T-helper 9 cell (primary cell): ENCODE measurements at regions not wholly inside any gene's neighbourhood (a gene's known extent, or its start where the extent isn't known, plus 50 kb on each side); places are given as distances from the start of the nearest gene placed in this dataset.

Source experiments
- DNase-seq: peaks from one replicate; pipeline ENCODE4 v3.0.0-alpha.2; 2020

DNA sequence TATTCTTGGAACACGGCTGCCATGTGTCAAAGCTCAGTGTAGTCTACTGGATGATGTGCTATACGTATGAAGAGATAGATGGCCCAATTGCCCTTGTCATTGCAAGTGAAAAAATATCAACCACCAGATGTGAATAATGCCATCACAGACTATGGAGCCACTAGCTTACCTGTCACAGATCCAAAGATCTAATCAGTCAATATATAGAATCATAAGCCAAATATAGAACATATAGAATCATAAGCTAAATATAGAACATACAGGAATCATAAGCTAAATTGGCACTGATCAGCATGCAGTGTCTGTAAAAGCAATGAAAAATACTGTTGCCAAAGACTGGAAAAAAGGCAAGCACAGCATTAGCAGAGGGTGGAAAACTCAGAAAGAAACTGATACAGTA, 1656.9 kb upstream of the RAG2 start:
- DNase-seq: no peak

- DNase-seq: no peak
These were observed 1654.6 kb upstream of the RAG2 start for GRCh38 chr11:38252620-38253019.

- DNase-seq: no peak
These were observed 1648.4 kb upstream of the RAG2 start for GRCh38 chr11:38246451-38246850.

- no peak for DNase-seq
These were observed 1628.6 kb upstream of the RAG2 start for GRCh38 chr11:38226684-38227083.

DNA sequence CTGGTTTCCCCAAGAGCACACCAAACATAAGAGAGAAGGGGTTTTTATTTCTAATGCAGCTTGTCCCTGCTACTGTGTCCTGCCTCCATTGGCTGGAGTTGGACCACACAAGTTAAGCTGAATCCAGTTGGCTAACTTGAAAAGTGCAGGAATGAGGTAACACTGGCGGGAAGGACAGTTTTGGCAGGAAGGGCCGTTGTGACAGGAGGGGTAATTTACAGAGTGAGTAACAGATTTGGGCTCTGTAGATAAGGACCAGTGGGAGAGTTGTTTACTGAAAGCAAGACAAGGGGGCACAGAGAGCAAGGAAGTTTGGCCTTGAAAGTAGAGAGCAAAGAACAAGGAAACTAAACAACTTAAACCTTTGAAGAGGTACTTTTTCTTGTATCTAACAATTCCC, 1623.3 kb upstream of the RAG2 start:
- DNase-seq: no peak

DNA sequence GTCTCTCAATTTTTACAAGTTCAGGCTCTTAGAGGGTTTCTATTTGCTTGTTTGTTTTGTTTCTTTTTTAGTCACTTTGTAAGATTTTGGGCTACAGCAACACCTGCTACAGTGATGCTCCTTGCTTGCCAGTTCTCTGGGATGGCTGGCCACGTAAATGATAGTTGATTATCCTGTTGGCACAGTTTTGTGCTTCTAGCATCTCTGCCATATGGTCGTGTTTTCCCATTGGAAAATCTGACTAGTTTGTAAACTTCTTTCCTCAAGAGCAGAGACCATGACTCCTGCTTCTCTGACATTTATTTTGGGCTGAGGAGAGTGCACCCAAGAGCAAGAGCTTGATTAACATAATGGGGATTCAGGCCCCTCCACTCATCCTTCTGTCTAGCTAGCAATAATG, 1621.6 kb upstream of the RAG2 start:
- no peak for DNase-seq

DNA sequence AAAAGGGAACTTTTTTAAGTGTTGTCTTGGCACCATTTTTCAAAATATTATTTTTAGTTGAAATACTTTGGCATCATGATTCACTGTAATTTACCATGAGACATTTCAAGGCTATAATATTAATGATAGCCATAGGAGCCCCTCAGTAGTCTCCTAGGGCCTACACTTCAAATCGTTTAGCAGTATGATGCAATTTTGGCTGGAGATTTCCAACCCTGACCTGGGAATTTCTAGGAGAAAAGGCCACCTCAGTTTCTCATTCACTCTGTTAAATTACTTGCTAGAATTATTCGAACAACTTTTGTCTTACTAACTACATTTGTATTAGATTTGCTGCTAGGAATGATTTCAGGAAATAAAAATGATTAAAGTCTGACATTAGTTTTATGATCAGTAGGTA, 1610.9 kb upstream of the RAG2 start:
- DNase-seq: no peak

- DNase-seq: no peak
These were observed 1608.6 kb upstream of the RAG2 start for GRCh38 chr11:38206663-38207062.

DNA sequence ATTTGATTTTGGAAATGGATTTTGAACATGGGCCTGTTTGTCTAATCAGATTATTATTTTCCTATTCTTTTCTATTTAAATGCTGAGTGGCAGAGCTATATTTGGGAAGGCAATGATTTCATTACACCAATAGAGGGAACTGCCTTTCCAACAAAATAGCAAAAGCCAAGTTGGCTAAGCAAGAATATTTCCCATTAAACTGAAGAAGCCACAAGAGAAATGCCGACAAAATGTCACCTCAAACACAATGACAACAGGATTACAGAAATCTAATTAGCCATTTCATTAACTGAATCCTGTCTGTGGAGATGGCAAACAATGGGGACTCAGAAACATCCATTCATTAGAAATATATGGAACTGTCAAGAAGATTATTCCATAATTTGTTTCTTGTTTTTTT, 1593.1 kb upstream of the RAG2 start:
- DNase-seq: no peak

- no peak for DNase-seq
These were observed 1584.3 kb upstream of the RAG2 start for GRCh38 chr11:38182126-38182866.

DNA sequence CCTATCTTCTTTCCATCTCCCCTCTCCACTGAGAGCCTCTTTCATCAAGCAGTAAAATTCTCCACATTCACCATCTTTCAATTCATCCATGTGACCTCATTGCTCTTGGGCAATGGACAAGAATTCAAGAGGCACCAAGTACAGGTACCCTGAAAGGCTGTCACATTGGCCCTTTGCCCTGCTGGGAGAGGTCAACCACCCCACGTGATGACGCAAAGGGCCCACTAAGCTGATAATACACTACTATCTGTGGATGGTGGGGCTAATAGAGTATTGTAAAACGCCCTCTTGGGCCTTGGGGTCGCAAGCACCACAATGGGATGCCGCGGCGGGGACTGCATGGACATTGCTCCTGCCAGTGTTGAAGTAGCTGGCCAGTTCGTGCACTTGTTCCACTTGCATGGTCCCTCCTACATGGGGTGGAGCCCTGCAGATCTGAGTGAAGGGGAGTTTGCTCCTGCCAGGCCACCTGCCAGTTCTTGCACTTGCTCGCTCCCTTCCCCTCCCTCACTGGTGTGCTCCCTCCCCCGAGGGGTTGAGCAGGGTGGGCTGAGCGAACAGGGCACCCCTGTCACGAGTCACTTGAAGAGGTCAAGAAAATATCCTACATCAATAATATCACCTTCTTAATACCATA, 1578.8 kb upstream of the RAG2 start:
- no peak for DNase-seq

DNA sequence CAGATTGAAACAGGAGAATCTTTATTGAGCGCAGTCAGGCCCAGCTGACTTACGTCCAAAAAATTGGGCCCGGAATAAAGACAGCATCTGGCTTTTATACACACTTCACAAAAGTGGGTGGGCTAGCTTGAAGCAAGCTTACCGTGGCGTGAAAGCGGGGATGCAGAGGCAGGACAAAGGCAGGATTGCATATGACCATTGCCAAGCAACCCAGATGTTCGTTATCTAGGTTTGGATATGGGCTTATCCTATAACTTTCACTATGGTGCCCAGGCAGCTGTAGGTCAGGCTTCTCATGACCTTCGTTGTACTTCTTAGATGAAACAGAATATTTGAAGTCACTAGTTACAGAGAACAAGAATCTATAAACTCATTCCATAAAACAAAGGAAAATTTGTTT, 1575.6 kb upstream of the RAG2 start:
- DNase-seq: no peak

- no peak for DNase-seq
These were observed 1571.2 kb upstream of the RAG2 start for GRCh38 chr11:38169286-38169685.

DNA sequence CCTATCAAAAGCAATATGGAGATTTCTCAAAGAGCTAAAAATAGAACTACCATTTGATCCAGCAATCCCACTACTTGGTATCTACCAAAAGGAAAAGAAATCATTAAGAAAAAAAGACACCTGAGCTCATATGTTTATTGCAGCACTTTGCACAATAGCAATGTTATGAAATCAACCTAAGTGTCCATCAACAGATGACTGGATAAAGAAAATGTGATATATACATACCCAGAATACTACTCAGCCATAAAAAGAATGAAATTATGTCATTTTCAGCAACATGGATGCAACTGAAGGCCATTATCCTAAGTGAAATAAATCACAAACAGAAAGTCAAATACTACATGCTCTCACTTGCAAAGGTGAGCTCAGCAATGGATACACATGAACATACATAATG, 1565.5 kb upstream of the RAG2 start:
- no peak for DNase-seq

DNA sequence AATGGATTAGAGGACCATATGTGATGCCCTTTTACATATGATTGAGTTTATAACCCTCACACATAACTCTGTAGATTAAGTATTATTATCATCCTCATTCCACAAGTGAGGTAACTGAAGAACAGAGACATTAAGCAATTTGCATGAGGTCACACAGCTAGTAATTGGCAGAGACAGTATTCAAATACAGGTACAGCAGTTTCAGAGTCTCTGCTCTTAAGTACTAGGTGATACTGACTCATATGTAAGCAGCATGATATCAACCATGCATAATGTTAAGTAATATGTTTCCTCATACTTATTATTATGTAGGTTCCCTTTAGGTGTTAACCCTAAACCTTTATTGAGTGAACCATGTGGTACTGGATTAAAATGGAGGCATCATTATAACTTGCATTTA, 1562.4 kb upstream of the RAG2 start:
- no peak for DNase-seq

- DNase-seq: no peak
These were observed 1561.0 kb upstream of the RAG2 start for GRCh38 chr11:38159038-38159437.

DNA sequence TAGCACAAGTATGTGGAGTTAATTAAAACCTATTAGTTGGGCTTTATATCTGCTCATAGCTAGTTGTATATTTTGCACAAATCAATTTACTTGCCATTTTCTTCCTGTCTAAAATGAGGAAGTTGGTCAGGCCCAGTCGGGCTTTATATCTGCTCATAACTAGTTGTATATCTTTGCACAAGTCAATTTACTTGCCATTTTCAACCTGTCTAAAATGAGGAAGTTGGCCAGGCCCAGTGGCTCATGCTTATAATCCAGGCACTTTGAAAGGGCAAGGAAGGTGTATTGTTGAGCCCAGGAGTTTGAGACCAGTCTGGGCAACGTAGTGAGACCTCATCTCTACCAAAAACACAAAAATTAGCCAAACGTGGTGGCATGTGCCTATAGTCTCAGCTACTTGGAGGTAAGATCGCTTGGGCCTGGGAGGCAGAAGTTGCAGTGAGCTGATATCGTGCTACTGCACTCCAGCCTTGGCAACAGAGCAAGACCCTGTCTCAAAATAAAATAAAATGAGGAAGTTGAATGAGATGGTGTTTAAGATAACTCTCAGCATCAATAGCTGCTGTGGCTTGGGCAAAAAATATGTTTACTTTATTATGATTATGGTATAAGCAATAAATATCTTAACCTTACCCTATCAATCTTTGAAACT, 1558.6 kb upstream of the RAG2 start:
- DNase-seq: no peak

GRCh38 chr11:38155856-38156255, 1557.8 kb upstream of the RAG2 start:
- no peak for DNase-seq

GRCh38 chr11:38153985-38154384, 1555.9 kb upstream of the RAG2 start:
- no peak for DNase-seq

DNA sequence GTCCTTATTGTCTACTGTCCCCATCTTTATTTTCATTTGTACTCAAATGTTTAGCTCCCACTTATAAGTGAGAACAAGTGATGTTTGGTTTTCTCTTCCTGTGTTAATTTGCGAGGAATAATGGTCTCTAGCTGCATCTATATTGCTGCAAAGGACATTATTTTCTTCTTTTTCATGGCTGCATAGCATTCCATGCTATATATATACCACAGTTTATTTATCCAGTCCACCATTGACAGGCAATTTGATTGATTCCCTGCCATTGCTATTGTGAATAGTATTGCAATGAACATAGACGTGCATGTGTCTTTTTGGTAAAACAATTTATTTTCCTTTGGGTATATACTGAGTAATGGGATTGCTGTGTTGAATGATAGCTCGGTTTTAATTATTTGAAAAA, 1545.8 kb upstream of the RAG2 start:
- DNase-seq: no peak

GRCh38 chr11:38138972-38139371, 1540.9 kb upstream of the RAG2 start:
- no peak for DNase-seq

- no peak for DNase-seq
These were observed 1538.9 kb upstream of the RAG2 start for GRCh38 chr11:38136887-38137286.

DNA sequence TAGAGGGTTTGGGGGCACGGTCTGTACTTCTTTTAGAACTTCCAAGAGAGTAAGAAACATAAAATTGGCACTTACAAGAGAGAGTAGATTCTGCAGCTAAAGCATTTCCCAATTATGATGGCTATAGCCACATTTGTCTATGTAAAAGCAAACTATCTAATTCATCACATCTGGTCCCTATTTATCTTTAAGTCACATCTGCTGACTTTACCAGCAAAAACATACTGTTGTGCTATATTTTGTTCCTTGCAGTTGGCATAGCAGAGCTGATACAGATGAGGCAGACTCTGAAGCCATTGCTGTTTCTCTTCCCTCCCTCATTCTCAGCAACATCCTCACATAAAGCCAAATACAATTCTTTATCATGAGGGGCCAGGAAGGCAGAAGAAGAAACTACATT, 1533.5 kb upstream of the RAG2 start:
- no peak for DNase-seq

- DNase-seq: no peak
These were observed 1532.9 kb upstream of the RAG2 start for GRCh38 chr11:38130976-38131375.
